Upper lobe of left lung (tissue), 6 donors: ENCODE measurements at regions not wholly inside any gene's neighbourhood (a gene's known extent, or its start where the extent isn't known, plus 50 kb on each side); places are given as distances from the start of the nearest gene placed in this dataset.
A peak's percentile ranks its signal among the peaks of the same experiment; 100 is the strongest.

Experiments used
- ATAC-seq, 2 donors: fragments of 200-7000 bp; cut with Tn5 transposase; one replicate each; pipeline ENCODE4 v1.9.1; 2022; ENCODE audit warnings: mild to moderate bottlenecking in 2 of 2, moderate library complexity in 2 of 2; ENCODE audit not compliant: low FRiP score in 2 of 2
- DNase-seq, 2 donors: peaks; one replicate each; pipeline ENCODE4 v3.0.0-alpha.2; 2019 to 2020
- H3K27ac ChIP-seq, 4 donors: fragments of 200-600 bp; sonication (generic); one replicate each; pipeline ENCODE4 v1.5.1; 2016 to 2019
- H3K27me3 ChIP-seq, 4 donors: fragments of 200-600 bp; sonication (generic); one replicate each; pipeline ENCODE4 v1.5.1; 2017 to 2019
- H3K36me3 ChIP-seq, 4 donors: fragments of 200-600 bp; sonication (generic); one replicate each; pipeline ENCODE4 v1.5.1; 2016 to 2019
- H3K4me1 ChIP-seq, 4 donors: fragments of 200-600 bp; sonication (generic); one replicate each; pipeline ENCODE4 v1.5.1; 2018 to 2019
- H3K4me3 ChIP-seq, 4 donors: fragments of 200-600 bp; sonication (generic); one replicate each; pipeline ENCODE4 v1.5.1; 2017 to 2019; ENCODE audit warnings: mild to moderate bottlenecking in 2 of 4, moderate library complexity in 1 of 4
- H3K9me3 ChIP-seq, 4 donors: fragments of 200-600 bp; sonication (generic); one replicate each; pipeline ENCODE4 v1.5.1; 2018 to 2019
- CTCF ChIP-seq, 6 experiments: fragments of 450-650 bp in 4 of 6; fragments of 200-600 bp in 2 of 6; sonication (generic) in 2 of 6; IDR thresholded peaks; one replicate each; pipeline ENCODE4 v1.5.1; 2016 to 2019; ENCODE audit warnings: antibody characterized with exemption in 6 of 6
- EP300 ChIP-seq, 4 donors: sonication (generic); formaldehyde crosslinking; IDR thresholded peaks; one replicate each; pipeline ENCODE4 v1.5.1; 2017; ENCODE audit warnings: antibody characterized with exemption in 4 of 4, control low read depth in 2 of 4
- POLR2A ChIP-seq, 4 donors: fragments of 450-650 bp; IDR thresholded peaks; one replicate each; pipeline ENCODE4 v1.5.1; 2016 to 2017; ENCODE audit warnings: antibody characterized with exemption in 4 of 4, mild to moderate bottlenecking in 2 of 4
- POLR2AphosphoS5 ChIP-seq, 2 donors: sonication (generic); formaldehyde crosslinking; IDR thresholded peaks; one replicate each; pipeline ENCODE4 v1.5.1; 2017; ENCODE audit warnings: antibody characterized with exemption in 2 of 2
- WGBS, 2 donors: methylation state at CpG; one replicate each; pipeline ENCODE4 v1.1.5; 2017 to 2018; 5-methylcytosine and 5-hydroxymethylcytosine counted together
- donor health status: DM: no; HTN: no; CAD: no; lungs with moderate emphysema.
- donor health status: DM: no; HTN: yes; CAD: no; lungs with severe emphysema.

- H3K4me1 ChIP-seq: peaks cover 0 to 11% (median 7%) of the 10 kb centered on the region in 4 donors
- H3K27ac ChIP-seq: no peak overlapping the region
- ATAC-seq (no peak), DNase-seq (no peak)
- no peaks in the 10 kb centered on the region for H3K9me3 ChIP-seq
- H3K36me3 ChIP-seq: no peaks in the 10 kb centered on the region
- no peaks in the 10 kb centered on the region for H3K27me3 ChIP-seq
- H3K4me3 ChIP-seq: no peak overlapping the region
- no peak for TF ChIP-seq POLR2AphosphoS5 (IDR thresholded peaks at IDR 0.05)
- TF ChIP-seq EP300 (IDR thresholded peaks at IDR 0.05): no peak
- no peak for TF ChIP-seq CTCF (IDR thresholded peaks at IDR 0.05)
- no peak for TF ChIP-seq POLR2A (IDR thresholded peaks at IDR 0.05)
- WGBS, 2 donors: 88 to 94% methylated on average over 2 of the region's 2 CpGs
Measured at GRCh38 chr12:4002601-4003000, 129.4 kb upstream of the PARP11 start.

GRCh38 chr12:4001841-4002240 is 128.6 kb upstream of the PARP11 start:
- WGBS, 2 donors: 89 to 98% methylated on average over 3 of the region's 3 CpGs
- ATAC-seq (no peak), DNase-seq (no peak)
- H3K27me3 ChIP-seq: no peaks in the 10 kb centered on the region
- no peak overlapping the region for H3K4me3 ChIP-seq
- no peaks in the 10 kb centered on the region for H3K36me3 ChIP-seq
- no peaks in the 10 kb centered on the region for H3K9me3 ChIP-seq
- H3K4me1 ChIP-seq: peaks cover 0 to 11% (median 7%) of the 10 kb centered on the region in 4 donors
- TF ChIP-seq EP300 (IDR thresholded peaks at IDR 0.05): no peak
- TF ChIP-seq POLR2AphosphoS5 (IDR thresholded peaks at IDR 0.05): no peak
- TF ChIP-seq CTCF (IDR thresholded peaks at IDR 0.05): no peak
- TF ChIP-seq POLR2A (IDR thresholded peaks at IDR 0.05): no peak
- no peak overlapping the region for H3K27ac ChIP-seq

GRCh38 chr12:4001031-4001430 is 127.8 kb upstream of the PARP11 start:
- Histone ChIP-seq H3K27ac (no peak overlapping the region), H3K36me3 (no peaks in the 10 kb centered on the region), H3K9me3 (no peaks in the 10 kb centered on the region), H3K4me3 (no peak overlapping the region), H3K4me1 (peaks cover 0 to 13% (median 7%) of the 10 kb centered on the region in 4 donors), H3K27me3 (no peaks in the 10 kb centered on the region)
- TF ChIP-seq CTCF (IDR thresholded peaks at IDR 0.05) (no peak), POLR2AphosphoS5 (IDR thresholded peaks at IDR 0.05) (no peak), EP300 (IDR thresholded peaks at IDR 0.05) (no peak)
- ATAC-seq: no peak
- DNase-seq: no peak

- TF ChIP-seq POLR2A (IDR thresholded peaks at IDR 0.05): no peak
- TF ChIP-seq EP300 (IDR thresholded peaks at IDR 0.05): no peak
- no peak for TF ChIP-seq CTCF (IDR thresholded peaks at IDR 0.05)
- no peak for TF ChIP-seq POLR2AphosphoS5 (IDR thresholded peaks at IDR 0.05)
- DNase-seq: no peak
- WGBS, 2 donors: 88 to 91% methylated on average over 8 of the region's 8 CpGs
- Histone ChIP-seq H3K27ac (peak overlapping the region; percentile 36 to 69 (median 64)), H3K27me3 (no peaks in the 10 kb centered on the region), H3K4me1 (peaks cover 0 to 16% (median 7%) of the 10 kb centered on the region in 4 donors), H3K36me3 (no peaks in the 10 kb centered on the region), H3K4me3 (no peak overlapping the region), H3K9me3 (no peaks in the 10 kb centered on the region)
- no peak for ATAC-seq
Measured at GRCh38 chr12:3999904-4000303, 126.7 kb upstream of the PARP11 start.

- Histone ChIP-seq H3K4me3 (no peak overlapping the region), H3K27me3 (no peaks in the 10 kb centered on the region), H3K36me3 (no peaks in the 10 kb centered on the region), H3K4me1 (peaks cover 0 to 16% (median 7%) of the 10 kb centered on the region in 4 donors), H3K9me3 (no peaks in the 10 kb centered on the region), H3K27ac (peak overlapping the region; percentile 36 to 75 (median 66))
- DNase-seq: peak in 1 of 2 donors; percentile 82
- WGBS, 2 donors: 65 to 66% methylated on average over 7 of the region's 7 CpGs
- peak; percentile 59 to 86 for ATAC-seq
- TF ChIP-seq POLR2A (IDR thresholded peaks at IDR 0.05) (peak in 1 of 4 donors; percentile 40), CTCF (IDR thresholded peaks at IDR 0.05) (no peak)
Measured at GRCh38 chr12:3998968-3999792, 126.0 kb upstream of the PARP11 start.
